ENCODE measurements at regions not wholly inside any gene's neighbourhood (a gene's known extent, or its start where the extent isn't known, plus 50 kb on each side); places are given as distances from the start of the nearest gene placed in this dataset.
"Not testable (repeated sequence)": the region's sequence is repeated elsewhere in the genome, so short reads cannot be mapped to it uniquely, and the experiment has no call there.

GRCh38 chr12:93080452-93080851 lies 151.4 kb upstream of the EEA1 start:
- DNase-seq = no peak

GRCh38 chr12:93080994-93081809 lies 152.1 kb upstream of the EEA1 start:
- no peak for DNase-seq

GRCh38 chr12:93081810-93082165 lies 152.7 kb upstream of the EEA1 start:
- DNase-seq = no peak

- DNase-seq = no peak
Observed at GRCh38 chr12:93085383-93086287, 156.5 kb upstream of the EEA1 start.

- DNase-seq = no peak
Observed at GRCh38 chr12:93086288-93086727, 157.2 kb upstream of the EEA1 start.

GRCh38 chr12:93087840-93088610 lies 158.9 kb upstream of the EEA1 start:
- no peak for DNase-seq

GRCh38 chr12:93089805-93090569 lies 160.9 kb upstream of the EEA1 start:
- no peak for DNase-seq

- DNase-seq = no peak
Observed at GRCh38 chr12:93090731-93091172, 161.7 kb upstream of the EEA1 start.

- DNase-seq = no peak
Observed at GRCh38 chr12:93091886-93092648, 163.0 kb upstream of the EEA1 start.

- DNase-seq = no peak
Observed at GRCh38 chr12:93092649-93092945, 163.5 kb upstream of the EEA1 start.

- DNase-seq = no peak
Observed at GRCh38 chr12:93093243-93093642, 164.1 kb upstream of the EEA1 start.

GRCh38 chr12:93094222-93094621 lies 165.1 kb upstream of the EEA1 start:
- DNase-seq = not testable (repeated sequence)

- no peak for DNase-seq
Observed at GRCh38 chr12:93094988-93095737, 166.1 kb upstream of the EEA1 start.

GRCh38 chr12:93097417-93097816 lies 168.3 kb upstream of the EEA1 start:
- no peak for DNase-seq

GRCh38 chr12:93098077-93098476 lies 169.0 kb upstream of the EEA1 start:
- no peak for DNase-seq

- no peak for DNase-seq
Observed at GRCh38 chr12:93099792-93100191, 170.7 kb upstream of the EEA1 start.

GRCh38 chr12:93100610-93101009 lies 171.5 kb upstream of the EEA1 start:
- DNase-seq = no peak

- no peak for DNase-seq
Observed at GRCh38 chr12:93101367-93101766, 172.3 kb upstream of the EEA1 start.

GRCh38 chr12:93102312-93102711 lies 173.2 kb upstream of the EEA1 start:
- no peak for DNase-seq

- DNase-seq = no peak
Observed at GRCh38 chr12:93102744-93103143, 173.6 kb upstream of the EEA1 start.

Data from right lung (tissue), 2 donors.